CD4-positive, alpha-beta T cell (primary cell): ENCODE measurements at regions not wholly inside any gene's neighbourhood (a gene's known extent, or its start where the extent isn't known, plus 50 kb on each side); places are given as distances from the start of the nearest gene placed in this dataset.

Experiments
- ATAC-seq: fragments of 200-7000 bp; cut with Tn5 transposase; one replicate; pipeline ENCODE4 v1.10.0; 2022; ENCODE audit warnings: mild to moderate bottlenecking; ENCODE audit not compliant: poor library complexity
- CTCF ChIA-PET: fragments of 350-600 bp; sonication (Branson Sonifier 250); formaldehyde crosslinking; loops from one replicate; lab custom pipeline; 2021; ENCODE audit warnings: antibody characterized with exemption, inconsistent platforms; lab: Charles Lee
- POLR2A ChIA-PET: fragments of 350-600 bp; sonication (Branson Sonifier 250); formaldehyde crosslinking; loops from one replicate; lab custom pipeline; 2021; ENCODE audit warnings: antibody characterized with exemption, inconsistent platforms; lab: Charles Lee
- DNase-seq, 14 experiments: peaks; one replicate each; pipeline ENCODE4 v3.0.0-alpha.2; 2013 to 2020; ENCODE audit warnings: mixed read lengths in 2 of 14
- H3K27ac ChIP-seq, 2 donors: one replicate each; pipeline versions ENCODE4 v1.5.1 to v1.7.0; 2013; ENCODE audit warnings: low read length in 2 of 2, low read depth in 1 of 2, mild to moderate bottlenecking in 1 of 2
- H3K27me3 ChIP-seq, 2 experiments: 1 replicate in 1 of 2; 2 replicates in 1 of 2; pipeline versions ENCODE4 v1.6.1 to v1.7.0; 2013; ENCODE audit warnings: low read length in 2 of 2, control low read depth in 1 of 2, mild to moderate bottlenecking in 1 of 2, moderate library complexity in 1 of 2; ENCODE audit not compliant: insufficient read depth in 2 of 2, control insufficient read depth in 1 of 2
- H3K36me3 ChIP-seq: one replicate; pipeline ENCODE4 v1.6.1; 2013; ENCODE audit warnings: low read length, control low read depth; ENCODE audit not compliant: insufficient read depth
- H3K4me1 ChIP-seq: one replicate; pipeline ENCODE4 v1.6.1; 2013; ENCODE audit warnings: low read length, control low read depth; ENCODE audit not compliant: insufficient read depth
- H3K4me3 ChIP-seq: one replicate; pipeline ENCODE4 v1.5.1; 2013; ENCODE audit warnings: mild to moderate bottlenecking, low read length, moderate library complexity
- H3K9me3 ChIP-seq, 2 experiments: 1 replicate in 1 of 2; 2 replicates in 1 of 2; pipeline versions ENCODE4 v1.6.1 to v1.7.0; 2013; ENCODE audit warnings: low read length in 2 of 2, mild to moderate bottlenecking in 2 of 2, control low read depth in 1 of 2, moderate library complexity in 1 of 2; ENCODE audit not compliant: control insufficient read depth in 1 of 2, insufficient read depth in 1 of 2
- H3K27ac Mint-ChIP-seq: one replicate; pipeline ENCODE4 v1.8.0; 2020; ENCODE audit warnings: mixed read lengths
- H3K27me3 Mint-ChIP-seq: one replicate; pipeline ENCODE4 v1.8.0; 2021; ENCODE audit warnings: mixed read lengths
- H3K36me3 Mint-ChIP-seq: one replicate; pipeline ENCODE4 v1.8.0; 2021; ENCODE audit warnings: low read depth, mixed read lengths
- H3K4me1 Mint-ChIP-seq: one replicate; pipeline ENCODE4 v1.8.0; 2021; ENCODE audit warnings: low read depth, mixed read lengths
- H3K4me3 Mint-ChIP-seq: one replicate; pipeline ENCODE4 v1.8.0; 2020; ENCODE audit warnings: mild to moderate bottlenecking, mixed read lengths
- H3K9me3 Mint-ChIP-seq: one replicate; pipeline ENCODE4 v1.8.0; 2020; ENCODE audit warnings: mixed read lengths
- CTCF ChIP-seq: fragments of 200-600 bp; IDR thresholded peaks from one replicate; pipeline ENCODE4 v1.8.0; 2022; ENCODE audit warnings: antibody characterized with exemption, mild to moderate bottlenecking
- intact Hi-C, 2 experiments: fragments of 100-400 bp; cut with DNase I in 1 of 2; cut with micrococcal nuclease in 1 of 2; formaldehyde crosslinking; loops; one replicate each; pipeline versions ENCODE4 v1.15.1 to v1.9.0; 2023 to 2025; cut with DNase I, micrococcal nuclease

GRCh38 chr2:126382998-126383397 lies 273.0 kb upstream of the GYPC start:
- no peaks in the 10 kb centered on the region for H3K4me1 ChIP-seq
- H3K27me3 Mint-ChIP-seq, result peaks cover 19% of the 10 kb centered on the region
- H3K36me3 Mint-ChIP-seq, result no peaks in the 10 kb centered on the region
- no peaks in the 10 kb centered on the region for H3K27me3 ChIP-seq
- H3K4me1 Mint-ChIP-seq, result no peaks in the 10 kb centered on the region
- POLR2A ChIA-PET, result no interaction called here
- H3K27ac Mint-ChIP-seq, result no peak overlapping the region
- no peak for ATAC-seq
- CTCF ChIA-PET, result no interaction called here
- no peak overlapping the region for H3K4me3 ChIP-seq
- H3K36me3 ChIP-seq, result no peaks in the 10 kb centered on the region
- intact Hi-C loops, result no loop called here
- peaks cover 0 to 11% of the 10 kb centered on the region in 2 experiments for H3K9me3 ChIP-seq
- TF ChIP-seq CTCF, result no peak
- H3K27ac ChIP-seq, result no peak overlapping the region
- peaks cover 11% of the 10 kb centered on the region for H3K9me3 Mint-ChIP-seq
- H3K4me3 Mint-ChIP-seq, result no peak overlapping the region
- no peak for DNase-seq

- Mint-ChIP-seq H3K4me3 (no peak overlapping the region), H3K4me1 (no peaks in the 10 kb centered on the region), H3K27ac (no peak overlapping the region), H3K27me3 (peaks cover 19% of the 10 kb centered on the region), H3K9me3 (peaks cover 11% of the 10 kb centered on the region), H3K36me3 (no peaks in the 10 kb centered on the region)
- no peak for TF ChIP-seq CTCF
- DNase-seq, result no peak
- H3K9me3 ChIP-seq, result peaks cover 0 to 11% of the 10 kb centered on the region in 2 experiments
- H3K4me1 ChIP-seq, result no peaks in the 10 kb centered on the region
- intact Hi-C loops, result no loop called here
- POLR2A ChIA-PET, result no interaction called here
- ATAC-seq, result no peak
- H3K4me3 ChIP-seq, result no peak overlapping the region
- no peaks in the 10 kb centered on the region for H3K36me3 ChIP-seq
- H3K27ac ChIP-seq, result no peak overlapping the region
- H3K27me3 ChIP-seq, result no peaks in the 10 kb centered on the region
- CTCF ChIA-PET, result no interaction called here
Measured at GRCh38 chr2:126383800-126384199, 272.2 kb upstream of the GYPC start.

GRCh38 chr2:126385441-126385840 lies 270.5 kb upstream of the GYPC start:
- peaks cover 11% of the 10 kb centered on the region for H3K9me3 Mint-ChIP-seq
- H3K27me3 Mint-ChIP-seq, result peaks cover 14% of the 10 kb centered on the region
- H3K27me3 ChIP-seq, result no peaks in the 10 kb centered on the region
- H3K36me3 ChIP-seq, result no peaks in the 10 kb centered on the region
- H3K36me3 Mint-ChIP-seq, result no peaks in the 10 kb centered on the region
- DNase-seq (no peak), ATAC-seq (no peak)
- no peaks in the 10 kb centered on the region for H3K4me1 Mint-ChIP-seq
- no peak overlapping the region for H3K4me3 ChIP-seq
- H3K27ac Mint-ChIP-seq, result no peak overlapping the region
- no peak overlapping the region for H3K27ac ChIP-seq
- peaks cover 0 to 11% of the 10 kb centered on the region in 2 experiments for H3K9me3 ChIP-seq
- no peak for TF ChIP-seq CTCF
- no peaks in the 10 kb centered on the region for H3K4me1 ChIP-seq
- intact Hi-C loops, result no loop called here
- CTCF ChIA-PET, result no interaction called here
- POLR2A ChIA-PET, result no interaction called here
- no peak overlapping the region for H3K4me3 Mint-ChIP-seq
